Stimulated activated CD4-positive, alpha-beta T cell treated with anti-CD3 and anti-CD28 coated beads, Interleukin-4, amount 100 ng/mL, for 48 hours (primary cell): ENCODE measurements at regions not wholly inside any gene's neighbourhood (a gene's known extent, or its start where the extent isn't known, plus 50 kb on each side); places are given as distances from the start of the nearest gene placed in this dataset.

Experiments used
- DNase-seq, 2 donors: peaks; one replicate each; pipeline ENCODE4 v3.0.0-alpha.2; 2020; ENCODE audit warnings: low read depth in 2 of 2

DNA sequence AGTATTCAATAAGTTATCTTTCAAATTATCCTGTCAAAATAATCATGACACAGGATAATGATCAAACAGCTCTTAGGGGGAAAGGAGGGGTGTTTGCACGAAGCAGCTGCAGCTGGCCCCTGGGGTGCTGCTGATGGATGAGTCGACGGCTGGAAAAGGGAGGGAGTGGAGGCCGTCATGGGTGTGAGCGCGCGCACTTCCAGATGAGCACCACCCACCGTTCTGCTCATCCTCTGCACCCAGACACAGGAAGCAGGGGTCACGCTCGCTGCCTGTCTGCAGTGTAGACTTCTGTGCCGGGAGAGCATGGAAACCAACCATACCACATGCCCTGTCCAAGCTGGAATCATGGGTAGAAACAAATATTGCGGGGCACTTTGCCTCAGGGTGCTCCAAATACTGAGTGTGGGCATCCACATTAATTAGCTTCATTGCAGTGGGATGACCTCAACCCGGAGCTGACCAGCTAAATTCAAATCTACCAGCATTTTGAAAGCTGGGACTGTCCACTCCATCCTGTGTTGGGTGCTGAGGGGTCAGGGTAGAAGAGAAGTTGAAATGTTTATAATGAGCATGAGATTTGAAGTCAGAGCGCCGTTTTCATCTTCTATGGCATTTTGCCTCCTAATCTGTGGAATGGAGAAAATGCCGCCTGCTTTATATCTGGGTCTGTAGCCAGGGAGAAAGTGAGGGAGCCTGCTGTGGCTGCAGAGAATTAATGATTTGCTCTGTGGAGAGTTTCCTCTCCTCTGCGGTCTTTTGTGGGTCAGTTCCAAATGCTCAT lies 802.4 kb downstream of the TBC1D22A start:
- no peak for DNase-seq

DNA sequence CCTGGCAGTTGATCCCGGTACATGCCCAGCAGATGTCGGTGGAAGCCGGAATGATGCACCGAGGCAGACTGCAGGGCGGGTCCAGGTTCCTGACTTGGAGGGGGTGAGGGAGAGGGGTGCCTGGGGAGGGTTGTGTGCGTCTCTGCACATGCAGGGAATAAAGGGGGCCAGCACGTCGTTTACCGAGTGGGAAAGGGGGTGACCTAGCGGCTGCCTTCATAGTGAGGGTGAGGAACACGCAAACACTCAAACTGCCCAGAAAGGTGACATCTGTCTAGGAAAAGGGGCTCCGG lies 801.7 kb downstream of the TBC1D22A start:
- no peak for DNase-seq

GRCh38 chr22:47563406-47564157 lies 801.1 kb downstream of the TBC1D22A start:
- DNase-seq = no peak

DNA sequence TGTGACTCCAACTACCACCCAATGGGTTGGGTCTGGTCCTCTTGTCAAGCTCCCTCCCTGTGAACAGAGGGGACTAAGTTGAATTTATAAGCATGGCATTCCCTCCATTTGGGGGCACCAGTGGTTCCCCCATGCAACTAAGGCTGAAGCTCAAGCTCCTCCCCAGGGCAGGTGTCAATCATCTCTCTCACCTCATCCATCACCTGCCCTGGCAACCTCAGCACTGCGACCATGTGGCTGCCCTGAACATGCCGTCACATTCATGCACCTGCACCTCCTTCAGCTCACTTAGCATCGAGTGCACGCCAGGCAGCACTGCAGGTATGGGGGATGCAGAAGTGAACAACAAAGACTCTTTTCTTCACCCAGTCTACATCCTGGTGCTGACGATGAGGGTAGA lies 799.3 kb downstream of the TBC1D22A start:
- no peak for DNase-seq

DNA sequence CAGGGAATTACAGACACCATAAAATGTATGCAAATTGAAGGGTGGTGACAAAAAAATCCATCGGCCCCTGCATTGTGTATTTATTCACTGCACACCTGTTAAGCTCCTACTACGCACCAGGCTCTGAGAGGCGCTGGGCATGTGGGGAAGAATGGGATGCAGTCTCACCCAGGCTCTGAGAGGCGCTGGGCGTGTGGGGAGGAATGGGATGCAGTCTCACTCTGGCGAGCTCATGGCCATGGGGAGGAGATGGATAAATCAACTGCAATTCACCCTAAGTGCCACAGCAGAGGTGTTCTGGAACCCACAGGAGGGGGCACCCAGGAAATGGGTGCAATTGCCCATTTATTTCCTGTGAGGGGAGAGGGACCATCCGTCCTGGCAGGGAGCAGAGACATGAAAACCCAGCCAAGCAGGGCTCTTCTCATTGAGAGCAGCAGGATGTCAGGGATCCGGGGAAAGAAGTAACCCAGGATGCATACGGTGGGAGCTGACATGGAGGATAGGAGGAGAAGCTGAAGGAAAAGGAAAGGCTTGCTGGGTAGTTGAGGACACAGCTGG lies 798.7 kb downstream of the TBC1D22A start:
- DNase-seq = no peak

GRCh38 chr22:47558828-47559700 lies 796.6 kb downstream of the TBC1D22A start:
- DNase-seq = no peak

GRCh38 chr22:47556473-47556872 lies 794.0 kb downstream of the TBC1D22A start:
- no peak for DNase-seq

GRCh38 chr22:47553436-47553835 lies 791.0 kb downstream of the TBC1D22A start:
- DNase-seq = no peak

DNA sequence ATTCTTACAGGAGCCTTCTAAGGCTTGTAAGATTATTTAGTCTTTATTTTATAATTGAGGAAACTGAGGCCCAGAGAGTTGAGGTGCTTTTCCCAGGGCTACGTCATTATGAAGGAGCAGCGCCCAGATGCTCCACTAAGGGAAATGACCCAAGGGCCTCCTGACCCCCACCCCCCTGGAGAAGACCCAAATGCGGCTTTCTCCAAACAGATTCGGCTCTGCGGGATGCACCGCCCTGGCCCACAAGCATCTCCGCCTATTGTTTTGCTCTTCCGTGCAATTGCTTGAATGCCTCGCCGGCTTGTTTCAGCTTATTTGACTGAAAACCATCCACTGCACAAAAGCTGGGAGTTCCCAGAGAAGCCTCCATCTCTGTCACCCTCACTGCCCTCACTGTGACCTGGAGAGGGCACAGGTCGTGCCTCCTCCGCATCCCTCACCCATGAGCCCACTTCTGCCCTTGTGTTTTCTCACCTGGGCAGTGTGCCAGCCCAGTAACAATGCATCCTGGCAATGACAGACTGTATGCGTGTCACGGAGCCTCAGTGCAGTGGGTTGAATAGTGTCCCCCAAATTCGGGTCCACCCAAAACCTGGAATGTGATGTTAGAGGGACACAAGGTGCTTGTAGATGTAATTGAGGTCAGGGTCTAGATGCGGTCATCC lies 790.2 kb downstream of the TBC1D22A start:
- DNase-seq = no peak

DNA sequence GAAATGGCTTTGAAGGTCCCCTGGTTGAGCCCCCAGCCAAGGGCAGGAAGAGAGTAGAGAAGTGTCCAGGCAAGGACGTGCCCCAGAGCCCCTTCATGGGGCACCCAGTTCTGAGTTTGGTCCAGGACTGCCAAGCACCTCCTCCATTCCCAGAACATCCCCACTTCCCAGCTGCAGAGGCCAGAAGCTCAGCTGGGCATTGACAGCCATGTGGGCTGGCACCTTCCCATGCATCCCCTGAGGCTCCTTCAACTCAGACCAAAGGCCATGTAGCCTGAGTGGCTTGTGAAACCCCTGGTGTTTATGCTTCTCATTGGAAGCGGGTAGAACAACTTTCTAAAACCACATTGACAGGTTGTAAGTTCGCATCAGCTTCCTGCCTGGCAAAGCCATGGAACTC lies 789.6 kb downstream of the TBC1D22A start:
- DNase-seq = no peak

- DNase-seq = no peak
Measured at GRCh38 chr22:47551431-47551775, 789.0 kb downstream of the TBC1D22A start.

GRCh38 chr22:47550524-47551430 lies 788.3 kb downstream of the TBC1D22A start:
- DNase-seq = no peak

GRCh38 chr22:47549741-47550340 lies 787.4 kb downstream of the TBC1D22A start:
- no peak for DNase-seq

DNA sequence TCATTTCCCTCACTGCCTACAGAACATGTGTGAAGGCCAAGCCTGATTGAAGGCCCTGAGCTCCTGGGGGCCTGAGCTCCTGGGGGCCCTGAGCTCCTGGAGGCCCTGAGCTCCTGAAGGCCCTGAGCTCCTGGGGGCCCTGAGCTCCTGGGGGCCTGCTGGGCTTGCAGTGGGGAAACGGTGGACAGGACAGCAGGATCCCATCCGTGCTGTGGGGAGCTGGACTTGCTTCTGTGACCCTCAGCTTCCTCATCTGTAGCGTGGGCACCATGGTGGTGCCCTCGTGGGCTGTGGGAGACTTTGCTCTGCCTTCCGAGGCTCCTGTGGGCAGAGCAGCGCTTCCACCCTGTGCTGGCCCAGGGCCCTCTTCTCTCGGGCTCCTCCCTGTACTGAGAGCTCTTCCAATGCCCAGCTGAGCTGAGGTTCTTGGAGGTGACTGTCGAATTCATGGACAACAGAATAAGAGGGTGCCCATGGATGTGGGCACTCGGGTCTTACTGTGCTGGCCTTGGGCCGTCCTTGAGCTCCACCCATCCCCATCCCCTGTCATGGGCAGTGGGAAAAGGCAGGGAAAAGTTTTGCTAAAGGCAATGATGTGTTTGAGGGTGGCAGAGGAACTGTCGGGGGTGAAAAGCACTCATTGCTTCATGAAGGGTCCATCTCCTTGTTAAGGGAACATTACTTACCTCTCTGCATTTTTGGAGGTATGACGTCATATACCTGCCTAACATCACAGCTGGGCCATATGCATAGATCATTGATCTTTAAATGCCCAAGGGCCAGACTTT lies 786.7 kb downstream of the TBC1D22A start:
- DNase-seq = no peak

- no peak for DNase-seq
Measured at GRCh38 chr22:47547881-47548650, 785.6 kb downstream of the TBC1D22A start.

GRCh38 chr22:47547239-47547661 lies 784.8 kb downstream of the TBC1D22A start:
- no peak for DNase-seq

DNA sequence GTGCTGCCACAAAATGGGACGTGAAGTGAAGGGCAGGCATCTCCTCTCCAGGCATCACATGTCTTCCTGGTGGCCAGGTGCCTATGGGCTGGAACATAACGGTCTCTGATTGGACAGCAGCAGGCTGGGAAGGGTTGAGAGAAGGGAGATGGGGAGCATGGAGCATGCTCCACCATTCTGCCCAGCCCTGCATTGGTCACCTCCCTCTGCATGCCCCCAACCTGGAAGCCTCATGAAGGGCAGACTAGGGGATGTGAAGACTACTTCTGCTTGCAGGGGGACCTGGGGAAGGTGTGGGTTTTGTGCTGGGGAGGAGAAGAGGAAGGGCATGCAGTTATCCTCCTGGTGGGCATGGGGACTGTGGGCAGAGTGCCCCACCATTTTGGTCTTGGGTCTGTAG lies 782.2 kb downstream of the TBC1D22A start:
- DNase-seq = no peak

DNA sequence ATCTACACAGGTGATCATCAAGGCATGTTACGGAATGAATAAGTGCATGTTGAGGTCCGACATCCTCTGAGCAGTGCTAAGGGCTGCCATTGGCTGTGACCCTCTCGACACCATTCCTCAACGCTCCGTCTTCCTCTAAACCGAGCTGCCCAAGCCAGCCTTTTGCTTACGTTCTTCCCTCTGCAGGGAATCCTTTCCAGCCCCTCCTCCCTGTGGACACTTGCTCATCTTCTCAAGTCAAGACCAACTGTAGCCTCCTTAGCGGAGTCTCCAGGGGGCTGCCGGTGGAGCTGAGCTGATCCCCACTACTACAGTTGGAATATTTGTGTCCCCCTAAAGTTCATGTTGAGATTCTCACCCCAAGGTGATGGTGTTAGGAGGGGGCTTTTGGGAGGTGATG lies 781.0 kb downstream of the TBC1D22A start:
- no peak for DNase-seq

- no peak for DNase-seq
Measured at GRCh38 chr22:47540011-47540410, 777.6 kb downstream of the TBC1D22A start.
